ENCODE measurements at regions not wholly inside any gene's neighbourhood (a gene's known extent, or its start where the extent isn't known, plus 50 kb on each side); places are given as distances from the start of the nearest gene placed in this dataset.

GRCh38 chr4:137651128-137651527, 118.8 kb upstream of the PCDH18 start:
- H3K9me3 ChIP-seq, result no peaks in the 10 kb centered on the region
- Mint-ChIP-seq H3K9me3 (no peaks in the 10 kb centered on the region), H3K36me3 (no peaks in the 10 kb centered on the region), H3K27ac (no peak overlapping the region), H3K27me3 (no peaks in the 10 kb centered on the region), H3K4me3 (no peak overlapping the region), H3K4me1 (no peaks in the 10 kb centered on the region)
- ChIA-PET CTCF (interaction anchor here in 1 of 2 donors (0.7 kb wide), 1 partner anchor 1404 kb away, joined by 4 read pairs; no protein-coding TSS in a partner anchor), POLR2A (no interaction called here)
- no peaks in the 10 kb centered on the region for H3K36me3 ChIP-seq (ENCODE audit: control insufficient read depth in 2 of 2, extremely low read depth in 1 of 2, insufficient read depth in 1 of 2, low read length in 1 of 2)
- no CpG with 5 or more reads among the region's 3 CpGs for WGBS (ENCODE audit: insufficient coverage)
- DNase-seq, result no peak
- H3K4me3 ChIP-seq (ENCODE audit: control insufficient read depth in 1 of 2, extremely low read depth in 1 of 2, low read length in 1 of 2), result no peak overlapping the region
- H3K27me3 ChIP-seq (replicated peaks in 1 of 2; ENCODE audit: control insufficient read depth in 2 of 2, extremely low read depth in 1 of 2, insufficient read depth in 2 of 2, low read length in 1 of 2), result no peaks in the 10 kb centered on the region
- H3K27ac ChIP-seq (ENCODE audit: low read length), result no peak overlapping the region
- no peaks in the 10 kb centered on the region for H3K4me1 ChIP-seq (ENCODE audit: control insufficient read depth in 1 of 2, extremely low read depth in 1 of 2, insufficient read depth in 2 of 2, low read length in 2 of 2)
- ATAC-seq (replicated peaks in 1 of 4), result no peak

DNA sequence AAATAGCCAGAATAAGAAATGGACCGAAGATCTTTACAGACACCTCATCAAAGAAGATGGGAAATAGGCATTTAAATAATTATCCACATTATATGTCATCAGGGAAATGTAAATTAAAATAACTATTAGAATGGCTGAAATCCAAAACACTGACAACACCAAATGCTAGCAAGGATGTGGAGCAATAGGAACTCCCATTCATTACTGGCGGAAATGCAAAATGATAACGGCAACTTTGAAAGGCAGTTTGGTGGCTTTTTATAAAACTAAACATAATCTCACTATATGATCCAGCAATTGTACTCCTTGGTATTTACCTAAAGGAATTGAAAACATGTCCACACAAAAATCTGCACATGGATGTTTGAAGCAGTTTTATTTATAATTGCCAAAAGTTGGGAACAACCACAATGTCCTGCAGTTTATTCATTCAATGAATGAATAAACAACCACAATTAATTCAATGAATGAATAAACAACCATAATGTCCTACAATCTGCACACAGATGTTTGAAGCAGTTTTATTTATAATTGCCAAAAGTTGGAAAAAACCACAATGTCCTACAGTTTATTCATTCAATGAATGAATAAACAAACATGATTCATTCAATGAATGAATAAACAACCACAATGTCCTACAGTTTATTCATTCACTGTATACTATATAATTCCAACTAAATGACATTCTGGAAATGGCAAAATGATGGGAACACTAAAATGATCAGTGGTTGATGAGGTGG, 117.6 kb upstream of the PCDH18 start:
- Mint-ChIP-seq H3K9me3 (peaks cover 0 to 4% (median 0%) of the 10 kb centered on the region in 3 donors), H3K4me1 (no peaks in the 10 kb centered on the region), H3K27me3 (no peaks in the 10 kb centered on the region), H3K4me3 (no peak overlapping the region), H3K36me3 (no peaks in the 10 kb centered on the region), H3K27ac (no peak overlapping the region)
- no peak for DNase-seq
- ATAC-seq (replicated peaks in 1 of 4), result no peak
- Histone ChIP-seq H3K36me3 (ENCODE audit: control insufficient read depth in 2 of 2, extremely low read depth in 1 of 2, insufficient read depth in 1 of 2, low read length in 1 of 2) (no peaks in the 10 kb centered on the region), H3K4me1 (ENCODE audit: control insufficient read depth in 1 of 2, extremely low read depth in 1 of 2, insufficient read depth in 2 of 2, low read length in 2 of 2) (no peaks in the 10 kb centered on the region), H3K4me3 (ENCODE audit: control insufficient read depth in 1 of 2, extremely low read depth in 1 of 2, low read length in 1 of 2) (no peak overlapping the region), H3K9me3 (no peaks in the 10 kb centered on the region), H3K27ac (ENCODE audit: low read length) (no peak overlapping the region), H3K27me3 (replicated peaks in 1 of 2; ENCODE audit: control insufficient read depth in 2 of 2, extremely low read depth in 1 of 2, insufficient read depth in 2 of 2, low read length in 1 of 2) (no peaks in the 10 kb centered on the region)
- ChIA-PET CTCF (no interaction called here), POLR2A (no interaction called here)
- WGBS (ENCODE audit: insufficient coverage), result no CpG with 5 or more reads among the region's 3 CpGs

DNA sequence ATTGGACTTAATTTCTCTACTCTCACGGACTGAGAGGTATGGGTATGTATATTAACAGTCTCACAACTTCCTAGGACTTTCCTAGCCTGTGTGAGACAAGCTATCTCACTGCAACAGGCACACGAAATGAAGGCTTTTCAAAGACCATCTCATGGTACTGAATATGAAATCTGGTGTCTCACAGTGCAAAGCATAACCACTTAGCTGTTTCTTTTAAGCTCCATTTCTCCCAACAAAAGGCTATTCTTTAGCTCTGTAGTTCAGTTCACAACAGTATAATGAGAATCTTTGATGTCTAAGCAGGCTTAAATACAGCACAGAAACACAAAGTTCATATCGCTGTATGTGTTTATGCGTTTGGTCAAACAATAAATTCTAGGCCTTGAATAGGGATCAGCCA, 116.2 kb upstream of the PCDH18 start:
- no peak overlapping the region for H3K27ac ChIP-seq (ENCODE audit: low read length)
- Mint-ChIP-seq H3K36me3 (no peaks in the 10 kb centered on the region), H3K27me3 (no peaks in the 10 kb centered on the region), H3K4me3 (no peak overlapping the region), H3K4me1 (no peaks in the 10 kb centered on the region), H3K27ac (no peak overlapping the region), H3K9me3 (peaks cover 0 to 7% (median 2%) of the 10 kb centered on the region in 3 donors)
- CTCF ChIA-PET, result no interaction called here
- POLR2A ChIA-PET, result no interaction called here
- H3K36me3 ChIP-seq (ENCODE audit: control insufficient read depth in 2 of 2, extremely low read depth in 1 of 2, insufficient read depth in 1 of 2, low read length in 1 of 2), result no peaks in the 10 kb centered on the region
- no peak overlapping the region for H3K4me3 ChIP-seq (ENCODE audit: control insufficient read depth in 1 of 2, extremely low read depth in 1 of 2, low read length in 1 of 2)
- H3K4me1 ChIP-seq (ENCODE audit: control insufficient read depth in 1 of 2, extremely low read depth in 1 of 2, insufficient read depth in 2 of 2, low read length in 2 of 2), result no peaks in the 10 kb centered on the region
- no peak for ATAC-seq (replicated peaks in 1 of 4)
- no peaks in the 10 kb centered on the region for H3K9me3 ChIP-seq
- no CpG with 5 or more reads among the region's 4 CpGs for WGBS (ENCODE audit: insufficient coverage)
- DNase-seq, result no peak
- no peaks in the 10 kb centered on the region for H3K27me3 ChIP-seq (replicated peaks in 1 of 2; ENCODE audit: control insufficient read depth in 2 of 2, extremely low read depth in 1 of 2, insufficient read depth in 2 of 2, low read length in 1 of 2)

- Mint-ChIP-seq H3K4me1 (no peaks in the 10 kb centered on the region), H3K36me3 (no peaks in the 10 kb centered on the region), H3K9me3 (peaks cover 0 to 8% (median 7%) of the 10 kb centered on the region in 3 donors), H3K27me3 (no peaks in the 10 kb centered on the region), H3K4me3 (no peak overlapping the region), H3K27ac (no peak overlapping the region)
- Histone ChIP-seq H3K9me3 (no peaks in the 10 kb centered on the region), H3K4me1 (ENCODE audit: control insufficient read depth in 1 of 2, extremely low read depth in 1 of 2, insufficient read depth in 2 of 2, low read length in 2 of 2) (no peaks in the 10 kb centered on the region), H3K4me3 (ENCODE audit: control insufficient read depth in 1 of 2, extremely low read depth in 1 of 2, low read length in 1 of 2) (no peak overlapping the region), H3K36me3 (ENCODE audit: control insufficient read depth in 2 of 2, extremely low read depth in 1 of 2, insufficient read depth in 1 of 2, low read length in 1 of 2) (no peaks in the 10 kb centered on the region), H3K27ac (ENCODE audit: low read length) (no peak overlapping the region), H3K27me3 (replicated peaks in 1 of 2; ENCODE audit: control insufficient read depth in 2 of 2, extremely low read depth in 1 of 2, insufficient read depth in 2 of 2, low read length in 1 of 2) (no peaks in the 10 kb centered on the region)
- no CpG with 5 or more reads among the region's 1 CpG for WGBS (ENCODE audit: insufficient coverage)
- ATAC-seq (replicated peaks in 1 of 4) (no peak), DNase-seq (no peak)
- ChIA-PET POLR2A (no interaction called here), CTCF (no interaction called here)
Measured at GRCh38 chr4:137647375-137647774, 115.1 kb upstream of the PCDH18 start.

DNA sequence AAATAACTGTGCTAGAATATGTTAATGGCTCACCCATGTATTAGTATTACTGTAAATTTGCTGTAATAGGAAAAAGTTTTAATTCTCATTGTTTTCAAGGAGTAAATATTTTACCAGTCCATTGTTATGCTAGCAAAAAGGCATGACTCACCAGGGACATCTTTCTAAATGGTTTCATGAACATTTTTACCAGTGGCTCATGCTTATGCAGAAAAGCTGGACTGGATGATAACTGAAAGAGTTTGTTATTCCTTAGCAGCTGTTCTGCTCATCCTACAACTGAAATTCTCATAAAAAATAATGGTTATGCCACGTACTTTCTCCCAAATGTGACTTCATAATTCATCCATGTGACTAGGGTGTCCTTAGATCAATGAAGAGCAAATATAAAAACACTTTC, 111.9 kb upstream of the PCDH18 start:
- ATAC-seq (replicated peaks in 1 of 4) (no peak), DNase-seq (no peak)
- Histone ChIP-seq H3K9me3 (no peaks in the 10 kb centered on the region), H3K27me3 (replicated peaks in 1 of 2; ENCODE audit: control insufficient read depth in 2 of 2, extremely low read depth in 1 of 2, insufficient read depth in 2 of 2, low read length in 1 of 2) (no peaks in the 10 kb centered on the region), H3K4me3 (ENCODE audit: control insufficient read depth in 1 of 2, extremely low read depth in 1 of 2, low read length in 1 of 2) (no peak overlapping the region), H3K36me3 (ENCODE audit: control insufficient read depth in 2 of 2, extremely low read depth in 1 of 2, insufficient read depth in 1 of 2, low read length in 1 of 2) (no peaks in the 10 kb centered on the region), H3K27ac (ENCODE audit: low read length) (no peak overlapping the region), H3K4me1 (ENCODE audit: control insufficient read depth in 1 of 2, extremely low read depth in 1 of 2, insufficient read depth in 2 of 2, low read length in 2 of 2) (no peaks in the 10 kb centered on the region)
- H3K27me3 Mint-ChIP-seq, result no peaks in the 10 kb centered on the region
- H3K9me3 Mint-ChIP-seq, result peaks cover 0 to 13% (median 8%) of the 10 kb centered on the region in 3 donors
- ChIA-PET CTCF (no interaction called here), POLR2A (interaction anchor here in 1 of 2 donors (1.0 kb wide), 1 partner anchor 10 kb away, joined by 3 read pairs; no protein-coding TSS in a partner anchor)
- H3K36me3 Mint-ChIP-seq, result no peaks in the 10 kb centered on the region
- no peak overlapping the region for H3K27ac Mint-ChIP-seq
- H3K4me3 Mint-ChIP-seq, result no peak overlapping the region
- no peaks in the 10 kb centered on the region for H3K4me1 Mint-ChIP-seq
- WGBS (ENCODE audit: insufficient coverage), result no CpG with 5 or more reads among the region's 1 CpG

DNA sequence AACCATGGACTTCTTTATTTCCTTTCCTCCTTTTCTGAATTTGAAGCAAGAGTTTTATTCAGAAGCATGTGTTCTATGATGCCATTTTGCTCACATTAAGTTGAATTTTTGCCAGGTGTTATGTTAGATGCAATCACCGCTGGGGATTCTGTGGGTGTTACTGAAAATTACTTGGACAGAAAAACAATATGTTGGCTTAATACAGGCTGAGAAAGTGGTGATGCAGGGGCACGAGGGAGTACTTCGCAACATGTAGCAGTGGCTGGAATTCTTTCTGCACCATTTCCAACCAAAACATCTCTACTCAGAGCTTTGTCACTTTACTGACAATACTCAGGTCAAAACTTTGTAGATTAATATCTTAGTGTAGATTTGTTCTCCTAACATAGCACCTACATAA, 109.2 kb upstream of the PCDH18 start:
- Histone ChIP-seq H3K4me1 (ENCODE audit: control insufficient read depth in 1 of 2, extremely low read depth in 1 of 2, insufficient read depth in 2 of 2, low read length in 2 of 2) (no peaks in the 10 kb centered on the region), H3K36me3 (ENCODE audit: control insufficient read depth in 2 of 2, extremely low read depth in 1 of 2, insufficient read depth in 1 of 2, low read length in 1 of 2) (no peaks in the 10 kb centered on the region), H3K4me3 (ENCODE audit: control insufficient read depth in 1 of 2, extremely low read depth in 1 of 2, low read length in 1 of 2) (no peak overlapping the region), H3K27me3 (replicated peaks in 1 of 2; ENCODE audit: control insufficient read depth in 2 of 2, extremely low read depth in 1 of 2, insufficient read depth in 2 of 2, low read length in 1 of 2) (no peaks in the 10 kb centered on the region), H3K9me3 (no peaks in the 10 kb centered on the region), H3K27ac (ENCODE audit: low read length) (no peak overlapping the region)
- DNase-seq (no peak), ATAC-seq (replicated peaks in 1 of 4) (no peak)
- POLR2A ChIA-PET, result no interaction called here
- Mint-ChIP-seq H3K4me1 (no peaks in the 10 kb centered on the region), H3K4me3 (no peak overlapping the region), H3K36me3 (no peaks in the 10 kb centered on the region), H3K27ac (no peak overlapping the region), H3K27me3 (no peaks in the 10 kb centered on the region), H3K9me3 (peaks cover 0 to 13% (median 11%) of the 10 kb centered on the region in 3 donors)
- WGBS (ENCODE audit: insufficient coverage), result 100% methylated on average over 1 of the region's 3 CpGs
- CTCF ChIA-PET, result no interaction called here

DNA sequence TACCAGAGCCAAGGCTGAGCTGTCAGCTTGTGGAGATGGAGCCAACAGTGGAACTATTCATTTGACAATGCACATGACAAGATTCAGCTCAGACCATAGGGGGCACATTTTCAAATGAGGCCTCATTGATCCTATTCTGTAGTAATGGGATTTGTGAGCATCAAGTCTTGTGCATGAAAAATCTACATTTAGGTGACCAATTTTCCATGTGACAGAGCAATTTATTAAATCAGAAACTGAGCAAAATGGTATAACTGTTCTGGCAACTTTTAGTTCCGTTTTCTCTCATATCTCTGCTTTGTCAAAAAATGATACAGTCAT, 108.5 kb upstream of the PCDH18 start:
- H3K36me3 Mint-ChIP-seq, result no peaks in the 10 kb centered on the region
- H3K4me3 ChIP-seq (ENCODE audit: control insufficient read depth in 1 of 2, extremely low read depth in 1 of 2, low read length in 1 of 2), result no peak overlapping the region
- no peaks in the 10 kb centered on the region for H3K36me3 ChIP-seq (ENCODE audit: control insufficient read depth in 2 of 2, extremely low read depth in 1 of 2, insufficient read depth in 1 of 2, low read length in 1 of 2)
- H3K4me3 Mint-ChIP-seq, result no peak overlapping the region
- no CpG with 5 or more reads among the region's 1 CpG for whole genome bisulfite sequencing (ENCODE audit: insufficient coverage)
- no peak overlapping the region for H3K27ac Mint-ChIP-seq
- no peaks in the 10 kb centered on the region for H3K9me3 ChIP-seq
- H3K9me3 Mint-ChIP-seq, result peaks cover 0 to 13% (median 11%) of the 10 kb centered on the region in 3 donors
- POLR2A ChIA-PET, result no interaction called here
- no peak for ATAC-seq (replicated peaks in 1 of 4)
- CTCF ChIA-PET, result no interaction called here
- H3K27me3 Mint-ChIP-seq, result no peaks in the 10 kb centered on the region
- no peak overlapping the region for H3K27ac ChIP-seq (ENCODE audit: low read length)
- DNase-seq, result no peak
- no peaks in the 10 kb centered on the region for H3K4me1 Mint-ChIP-seq
- no peaks in the 10 kb centered on the region for H3K4me1 ChIP-seq (ENCODE audit: control insufficient read depth in 1 of 2, extremely low read depth in 1 of 2, insufficient read depth in 2 of 2, low read length in 2 of 2)
- H3K27me3 ChIP-seq (replicated peaks in 1 of 2; ENCODE audit: control insufficient read depth in 2 of 2, extremely low read depth in 1 of 2, insufficient read depth in 2 of 2, low read length in 1 of 2), result no peaks in the 10 kb centered on the region
